Caco-2 (cell line): ENCODE measurements at regions not wholly inside any gene's neighbourhood (a gene's known extent, or its start where the extent isn't known, plus 50 kb on each side); places are given as distances from the start of the nearest gene placed in this dataset.

Experiments
- BruUV-seq: library from RNA; stranded (reverse); fragments of 400-500 nt; replicated peaks from 2 replicates; lab custom pipeline; 2021; lab: Mats Ljungman, UMichigan
- CTCF ChIA-PET: fragments of 300-600 bp; sonication (Branson Sonifier 250); formaldehyde crosslinking; loops from one replicate; lab custom pipeline; 2022; ENCODE audit warnings: antibody characterized with exemption; lab: Charles Lee
- POLR2A ChIA-PET: fragments of 300-600 bp; sonication (Branson Sonifier 250); formaldehyde crosslinking; loops from one replicate; lab custom pipeline; 2022; ENCODE audit warnings: antibody characterized with exemption; lab: Charles Lee
- DNase-seq, 2 experiments: peaks; one replicate each; pipeline versions ENCODE4 v3.0.0 to v3.0.0-alpha.2; 2020 to 2022
- H3K27me3 ChIP-seq: replicated peaks from 2 replicates; pipeline ENCODE4 v1.6.0; 2011; ENCODE audit warnings: low read length; ENCODE audit not compliant: control insufficient read depth, insufficient read depth
- H3K36me3 ChIP-seq: 2 replicates; pipeline ENCODE4 v1.5.1; 2011; ENCODE audit warnings: low read length; ENCODE audit not compliant: control insufficient read depth, insufficient read depth
- H3K4me1 ChIP-seq: fragments of 250-450 bp; sonication (Bioruptor Pico); 2 replicates; pipeline ENCODE4 v1.5.1; 2020; ENCODE audit warnings: mild to moderate bottlenecking
- H3K4me3 ChIP-seq: 2 replicates; pipeline ENCODE4 v1.5.1; 2011; ENCODE audit warnings: low read depth, mild to moderate bottlenecking, control low read depth, low read length
- H3K9me3 ChIP-seq: fragments of 250-450 bp; sonication (Bioruptor Pico); 2 replicates; pipeline ENCODE4 v1.5.1; 2020; ENCODE audit warnings: mild to moderate bottlenecking, moderate library complexity
- H3K27ac Mint-ChIP-seq: one replicate; pipeline ENCODE4 v1.8.0; 2022; ENCODE audit warnings: mixed read lengths; ENCODE audit not compliant: unreplicated experiment
- H3K27me3 Mint-ChIP-seq: one replicate; pipeline ENCODE4 v1.8.0; 2022; ENCODE audit warnings: mixed read lengths; ENCODE audit not compliant: insufficient read depth, unreplicated experiment
- H3K36me3 Mint-ChIP-seq: one replicate; pipeline ENCODE4 v1.8.0; 2022; ENCODE audit warnings: mild to moderate bottlenecking, mixed read lengths; ENCODE audit not compliant: insufficient read depth, unreplicated experiment
- H3K4me1 Mint-ChIP-seq: one replicate; pipeline ENCODE4 v1.8.0; 2022; ENCODE audit warnings: low read depth, mixed read lengths; ENCODE audit not compliant: unreplicated experiment
- H3K4me3 Mint-ChIP-seq: one replicate; pipeline ENCODE4 v1.8.0; 2022; ENCODE audit warnings: mild to moderate bottlenecking, moderate library complexity, mixed read lengths; ENCODE audit not compliant: unreplicated experiment
- H3K9me3 Mint-ChIP-seq: one replicate; pipeline ENCODE4 v1.8.0; 2022; ENCODE audit warnings: mixed read lengths; ENCODE audit not compliant: unreplicated experiment
- CTCF ChIP-seq, 2 experiments: fragments of 200-600 bp in 1 of 2; IDR thresholded peaks; 1 replicate in 1 of 2; 2 replicates in 1 of 2; pipeline versions ENCODE4 v1.5.1 to v1.8.0; 2011 to 2022; ENCODE audit warnings: antibody characterized with exemption in 1 of 2, control low read depth in 1 of 2, inconsistent platforms in 1 of 2, low read depth in 1 of 2, low read length in 1 of 2, mild to moderate bottlenecking in 1 of 2, moderate library complexity in 1 of 2; ENCODE audit not compliant: insufficient read depth in 1 of 2, severe bottlenecking in 1 of 2, unreplicated experiment in 1 of 2
- intact Hi-C: fragments of 100-400 bp; cut with micrococcal nuclease; formaldehyde crosslinking; loops from one replicate; pipeline ENCODE4 v1.10.0; 2022; ENCODE audit not compliant: unreplicated experiment

- H3K4me3 Mint-ChIP-seq: no peak overlapping the region
- H3K4me1 Mint-ChIP-seq: no peaks in the 10 kb centered on the region
- no peak overlapping the region for H3K27ac Mint-ChIP-seq
- intact Hi-C loops: no loop called here
- CTCF ChIA-PET: no interaction called here
- no peaks in the 10 kb centered on the region for H3K36me3 Mint-ChIP-seq
- BruUV-seq: no TSS peak
- POLR2A ChIA-PET: no interaction called here
- no peak for DNase-seq
- no peak overlapping the region for H3K4me3 ChIP-seq
- no peaks in the 10 kb centered on the region for H3K27me3 Mint-ChIP-seq
- H3K4me1 ChIP-seq: no peaks in the 10 kb centered on the region
- H3K36me3 ChIP-seq: no peaks in the 10 kb centered on the region
- no peak for TF ChIP-seq CTCF (IDR thresholded peaks at IDR 0.05; ENCODE audit: insufficient read depth in 1 of 2, low read depth in 1 of 2, low read length in 1 of 2, severe bottlenecking in 1 of 2, unreplicated experiment in 1 of 2)
- H3K27me3 ChIP-seq: no peaks in the 10 kb centered on the region
- H3K9me3 Mint-ChIP-seq: no peaks in the 10 kb centered on the region
- H3K9me3 ChIP-seq: no peaks in the 10 kb centered on the region
Observed at GRCh38 chr6:97995158-97995557, 712.1 kb upstream of the MMS22L start.

- ChIA-PET POLR2A (no interaction called here), CTCF (no interaction called here)
- DNase-seq: no peak
- intact Hi-C loops: no loop called here
- Mint-ChIP-seq H3K27ac (no peak overlapping the region), H3K9me3 (no peaks in the 10 kb centered on the region), H3K27me3 (no peaks in the 10 kb centered on the region), H3K36me3 (no peaks in the 10 kb centered on the region), H3K4me3 (no peak overlapping the region), H3K4me1 (no peaks in the 10 kb centered on the region)
- BruUV-seq: no TSS peak
- Histone ChIP-seq H3K36me3 (no peaks in the 10 kb centered on the region), H3K4me3 (no peak overlapping the region), H3K9me3 (no peaks in the 10 kb centered on the region), H3K27me3 (no peaks in the 10 kb centered on the region), H3K4me1 (no peaks in the 10 kb centered on the region)
- no peak for TF ChIP-seq CTCF (IDR thresholded peaks at IDR 0.05; ENCODE audit: insufficient read depth in 1 of 2, low read depth in 1 of 2, low read length in 1 of 2, severe bottlenecking in 1 of 2, unreplicated experiment in 1 of 2)
Observed at GRCh38 chr6:98002678-98003077, 719.7 kb upstream of the MMS22L start.

GRCh38 chr6:98014442-98015201 lies 731.6 kb upstream of the MMS22L start:
- POLR2A ChIA-PET: no interaction called here

More at GRCh38 chr6:98014442-98015201, 731.6 kb upstream of the MMS22L start:
- no peak for TF ChIP-seq CTCF (IDR thresholded peaks at IDR 0.05; ENCODE audit: insufficient read depth in 1 of 2, low read depth in 1 of 2, low read length in 1 of 2, severe bottlenecking in 1 of 2, unreplicated experiment in 1 of 2)
- no peaks in the 10 kb centered on the region for H3K27me3 ChIP-seq
- BruUV-seq: no TSS peak
- no peaks in the 10 kb centered on the region for H3K36me3 Mint-ChIP-seq
- no peak for DNase-seq
- H3K36me3 ChIP-seq: no peaks in the 10 kb centered on the region
- peaks cover 2% of the 10 kb centered on the region for H3K27me3 Mint-ChIP-seq
- H3K4me3 Mint-ChIP-seq: no peak overlapping the region
- no peaks in the 10 kb centered on the region for H3K9me3 ChIP-seq
- H3K27ac Mint-ChIP-seq: no peak overlapping the region
- CTCF ChIA-PET: no interaction called here
- H3K4me3 ChIP-seq: no peak overlapping the region
- no peaks in the 10 kb centered on the region for H3K4me1 Mint-ChIP-seq
- no peaks in the 10 kb centered on the region for H3K9me3 Mint-ChIP-seq
- H3K4me1 ChIP-seq: no peaks in the 10 kb centered on the region
- intact Hi-C loops: no loop called here
